ENCODE measurements at regions not wholly inside any gene's neighbourhood (a gene's known extent, or its start where the extent isn't known, plus 50 kb on each side); places are given as distances from the start of the nearest gene placed in this dataset.

DNA sequence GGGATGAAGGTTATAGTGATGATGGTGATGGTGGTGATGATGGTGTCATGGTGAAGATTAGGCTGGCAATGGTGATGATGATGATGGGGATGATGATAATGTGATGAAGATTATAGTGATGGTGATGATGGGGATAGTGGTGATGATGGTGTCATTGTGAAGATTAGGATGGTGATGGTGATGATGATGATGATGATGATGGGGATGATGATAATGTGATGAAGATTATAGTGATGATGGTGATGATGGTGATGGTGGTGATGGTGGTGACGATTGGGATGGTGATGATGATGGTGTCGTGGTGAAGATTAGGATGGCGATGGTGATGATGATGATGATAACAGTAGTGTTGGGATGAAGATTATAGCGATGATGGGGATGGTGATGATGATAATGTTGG lies 285.1 kb upstream of the AJAP1 start:
- TF ChIP-seq POLR2A (IDR thresholded peaks at IDR 0.05; ENCODE audit: low read depth, low read length) (no peak), TAF1 (IDR thresholded peaks at IDR 0.05; ENCODE audit: low read depth, low read length) (no peak), POLR2AphosphoS5 (IDR thresholded peaks at IDR 0.05; ENCODE audit: low read depth, low read length) (no peak), PAX5 (IDR thresholded peaks at IDR 0.05; ENCODE audit: insufficient read depth, low read length, severe bottlenecking) (no peak), SPI1 (IDR thresholded peaks at IDR 0.05; ENCODE audit: low read depth, low read length) (no peak), POU2F2 (IDR thresholded peaks at IDR 0.05; ENCODE audit: low read depth, low read length) (no peak)
